NCI-H524 (cell line): ENCODE measurements at regions not wholly inside any gene's neighbourhood (a gene's known extent, or its start where the extent isn't known, plus 50 kb on each side); places are given as distances from the start of the nearest gene placed in this dataset.

Experiments
- DNase-seq, 2 experiments: peaks; one replicate each; lab custom pipeline; 2025; lab: John Stamatoyannopoulos, UW

GRCh38 chr15:35727627-35728026, 181.7 kb upstream of the DPH6 start:
- no peak for DNase-seq

GRCh38 chr15:35728219-35728940, 182.4 kb upstream of the DPH6 start:
- no peak for DNase-seq

GRCh38 chr15:35736150-35736549, 190.2 kb upstream of the DPH6 start:
- DNase-seq: no peak

- no peak for DNase-seq
These were observed 191.5 kb upstream of the DPH6 start for GRCh38 chr15:35737441-35737840.

- DNase-seq: no peak
These were observed 192.4 kb upstream of the DPH6 start for GRCh38 chr15:35738370-35738769.

GRCh38 chr15:35740761-35741160, 194.8 kb upstream of the DPH6 start:
- no peak for DNase-seq

- DNase-seq: no peak
These were observed 195.4 kb upstream of the DPH6 start for GRCh38 chr15:35741395-35741794.

- no peak for DNase-seq
These were observed 195.9 kb upstream of the DPH6 start for GRCh38 chr15:35741881-35742280.

- DNase-seq: no peak
These were observed 197.4 kb upstream of the DPH6 start for GRCh38 chr15:35743321-35743720.

- DNase-seq: no peak
These were observed 200.2 kb upstream of the DPH6 start for GRCh38 chr15:35746121-35746520.

- no peak for DNase-seq
These were observed 202.1 kb upstream of the DPH6 start for GRCh38 chr15:35748105-35748504.

- DNase-seq: no peak
These were observed 204.1 kb upstream of the DPH6 start for GRCh38 chr15:35750051-35750450.

- DNase-seq: peak; percentile 44 to 80
These were observed 205.6 kb upstream of the DPH6 start for GRCh38 chr15:35751413-35752133.

- DNase-seq: no peak
These were observed 206.1 kb upstream of the DPH6 start for GRCh38 chr15:35752134-35752466.

- DNase-seq: no peak
These were observed 207.5 kb upstream of the DPH6 start for GRCh38 chr15:35753486-35753885.

- no peak for DNase-seq
These were observed 209.4 kb upstream of the DPH6 start for GRCh38 chr15:35755237-35755802.

- no peak for DNase-seq
These were observed 210.7 kb upstream of the DPH6 start for GRCh38 chr15:35756623-35757022.

- no peak for DNase-seq
These were observed 211.4 kb upstream of the DPH6 start for GRCh38 chr15:35757361-35757760.

- no peak for DNase-seq
These were observed 211.8 kb upstream of the DPH6 start for GRCh38 chr15:35757765-35758164.

GRCh38 chr15:35764661-35765519, 218.9 kb upstream of the DPH6 start:
- DNase-seq: no peak

- DNase-seq: no peak
These were observed 223.0 kb upstream of the DPH6 start for GRCh38 chr15:35768949-35769348.

GRCh38 chr15:35769656-35770055, 223.7 kb upstream of the DPH6 start:
- DNase-seq: no peak
